B cell (primary cell): ENCODE measurements at regions not wholly inside any gene's neighbourhood (a gene's known extent, or its start where the extent isn't known, plus 50 kb on each side); places are given as distances from the start of the nearest gene placed in this dataset.

ENCODE experiments used
- ATAC-seq: fragments of 200-7000 bp; cut with Tn5 transposase; one replicate; pipeline ENCODE4 v1.10.0; 2021; ENCODE audit warnings: low read depth, mild to moderate bottlenecking, moderate number of reproducible peaks, moderate library complexity
- CTCF ChIA-PET: fragments of 350-600 bp; sonication (Branson Sonifier 250); formaldehyde crosslinking; loops from one replicate; lab custom pipeline; 2021; ENCODE audit warnings: antibody characterized with exemption, inconsistent platforms; lab: Charles Lee
- POLR2A ChIA-PET: fragments of 350-600 bp; sonication (Branson Sonifier 250); formaldehyde crosslinking; loops from one replicate; lab custom pipeline; 2021; ENCODE audit warnings: antibody characterized with exemption; lab: Charles Lee
- DNase-seq: peaks from one replicate; pipeline ENCODE4 v3.0.0; 2013
- H2AFZ ChIP-seq: 2 replicates; pipeline ENCODE4 v1.6.1; 2012; ENCODE audit warnings: mild to moderate bottlenecking, low read depth, low read length; ENCODE audit not compliant: insufficient read depth, poor library complexity, severe bottlenecking
- H3K27ac ChIP-seq, 2 donors: 1 replicate in 1 of 2; 2 replicates in 1 of 2; pipeline ENCODE4 v1.5.1; 2012 to 2013; ENCODE audit warnings: low read length in 2 of 2, mild to moderate bottlenecking in 2 of 2, moderate library complexity in 1 of 2
- H3K27me3 ChIP-seq, 4 experiments: fragments of 200-600 bp in 1 of 4; sonication (generic) in 1 of 4; replicated peaks in 1 of 4; 1 replicate in 2 of 4; 2 replicates in 2 of 4; pipeline versions ENCODE4 v1.6.1 to v1.7.0; 2013 to 2016; ENCODE audit warnings: low read length in 3 of 4, mild to moderate bottlenecking in 2 of 4, mixed read lengths in 1 of 4, moderate library complexity in 1 of 4; ENCODE audit not compliant: insufficient read depth in 4 of 4, control insufficient read depth in 3 of 4; ENCODE audit errors: control extremely low read depth in 1 of 4
- H3K36me3 ChIP-seq, 2 experiments: replicated peaks in 1 of 2; 1 replicate in 1 of 2; 2 replicates in 1 of 2; pipeline versions ENCODE4 v1.6.1 to v1.7.1; 2013; ENCODE audit warnings: low read length in 1 of 2; ENCODE audit not compliant: insufficient read depth in 2 of 2, control insufficient read depth in 1 of 2; ENCODE audit errors: control extremely low read depth in 1 of 2, extremely low read depth in 1 of 2
- H3K4me1 ChIP-seq, 2 donors: fragments of 200-600 bp in 1 of 2; sonication (generic) in 1 of 2; 1 replicate in 1 of 2; 2 replicates in 1 of 2; pipeline versions ENCODE4 v1.5.1 to v1.6.1; 2013 to 2017; ENCODE audit warnings: low read length in 2 of 2; ENCODE audit not compliant: control insufficient read depth in 2 of 2, insufficient read depth in 2 of 2
- H3K4me2 ChIP-seq: replicated peaks from 2 replicates; pipeline ENCODE3; 2012; ENCODE audit warnings: mild to moderate bottlenecking, low read depth, low read length; ENCODE audit not compliant: poor library complexity, severe bottlenecking
- H3K4me3 ChIP-seq, 5 experiments: fragments of 200-600 bp in 1 of 5; sonication (generic) in 1 of 5; 1 replicate in 3 of 5; 2 replicates in 2 of 5; pipeline versions ENCODE4 v1.5.1 to v1.7.0; 2011 to 2016; ENCODE audit warnings: low read length in 4 of 5, mild to moderate bottlenecking in 4 of 5, low read depth in 2 of 5, control low read depth in 1 of 5, moderate library complexity in 1 of 5; ENCODE audit not compliant: insufficient read depth in 1 of 5; ENCODE audit errors: control extremely low read depth in 1 of 5, extremely low read depth in 1 of 5
- H3K79me2 ChIP-seq: fragments of 200-600 bp; sonication (generic); one replicate; pipeline ENCODE4 v1.6.0; 2016; ENCODE audit warnings: low read length; ENCODE audit not compliant: control insufficient read depth, insufficient read depth
- H3K9ac ChIP-seq: fragments of 200-600 bp; sonication (generic); 2 replicates; pipeline ENCODE4 v1.6.1; 2017; ENCODE audit warnings: mild to moderate bottlenecking, low read length, moderate library complexity
- H3K9me3 ChIP-seq, 3 donors: one replicate each; pipeline versions ENCODE4 v1.6.1 to v1.7.1; 2013; ENCODE audit warnings: low read length in 2 of 3; ENCODE audit not compliant: control insufficient read depth in 2 of 3, insufficient read depth in 1 of 3; ENCODE audit errors: control extremely low read depth in 1 of 3
- H4K20me1 ChIP-seq: 2 replicates; pipeline ENCODE4 v1.6.0; 2012; ENCODE audit warnings: mild to moderate bottlenecking, low read length; ENCODE audit not compliant: insufficient read depth, control insufficient read depth, poor library complexity, severe bottlenecking
- H3K27ac Mint-ChIP-seq: one replicate; pipeline ENCODE4 v1.8.0; 2021; ENCODE audit warnings: mixed read lengths
- H3K27me3 Mint-ChIP-seq: one replicate; pipeline ENCODE4 v1.8.0; 2021; ENCODE audit warnings: mixed read lengths
- H3K4me1 Mint-ChIP-seq: one replicate; pipeline ENCODE4 v1.8.0; 2021; ENCODE audit warnings: mixed read lengths
- H3K4me3 Mint-ChIP-seq: one replicate; pipeline ENCODE4 v1.8.0; 2021; ENCODE audit warnings: mixed read lengths
- H3K9me3 Mint-ChIP-seq: one replicate; pipeline ENCODE4 v1.8.0; 2022; ENCODE audit warnings: mixed read lengths; ENCODE audit not compliant: insufficient read depth
- CTCF ChIP-seq: fragments of 200-600 bp; IDR thresholded peaks from one replicate; pipeline ENCODE4 v1.8.0; 2022; ENCODE audit warnings: antibody characterized with exemption, mild to moderate bottlenecking
- EZH2 ChIP-seq: IDR thresholded peaks from 2 replicates; pipeline ENCODE4 v1.6.1; 2012; ENCODE audit warnings: borderline replicate concordance, low read depth, mild to moderate bottlenecking, moderate library complexity, low read length; ENCODE audit not compliant: insufficient read depth, poor library complexity, severe bottlenecking
- WGBS: methylation state at CpG from one replicate; pipeline ENCODE4 v1.1.5; 2013; ENCODE audit warnings: missing lambda C conversion rate; ENCODE audit not compliant: insufficient coverage; 5-methylcytosine and 5-hydroxymethylcytosine counted together
- intact Hi-C: fragments of 100-400 bp; cut with micrococcal nuclease; formaldehyde crosslinking; loops from one replicate; pipeline ENCODE4 v1.10.0; 2022

DNA sequence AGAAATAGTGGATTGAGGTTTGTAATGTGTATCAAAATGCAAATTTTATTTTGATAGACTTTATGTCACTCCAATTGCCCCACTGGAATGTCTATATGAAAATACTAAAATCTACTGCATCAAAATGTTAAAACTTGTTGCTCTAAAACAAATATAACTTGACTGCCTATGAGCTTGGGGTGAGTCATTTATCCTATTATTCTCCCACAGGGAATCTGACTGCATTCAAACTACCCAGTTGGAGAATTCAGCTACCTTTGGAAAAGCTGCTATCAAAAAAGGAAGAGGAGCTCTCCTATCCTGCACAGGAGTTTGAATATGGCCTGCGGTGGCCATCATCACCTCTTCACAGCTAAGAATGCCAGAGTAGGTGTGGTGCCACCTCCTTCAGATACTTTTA lies 173.1 kb downstream of the KLHL28 start:
- TF ChIP-seq CTCF (no peak), EZH2 (no peak)

DNA sequence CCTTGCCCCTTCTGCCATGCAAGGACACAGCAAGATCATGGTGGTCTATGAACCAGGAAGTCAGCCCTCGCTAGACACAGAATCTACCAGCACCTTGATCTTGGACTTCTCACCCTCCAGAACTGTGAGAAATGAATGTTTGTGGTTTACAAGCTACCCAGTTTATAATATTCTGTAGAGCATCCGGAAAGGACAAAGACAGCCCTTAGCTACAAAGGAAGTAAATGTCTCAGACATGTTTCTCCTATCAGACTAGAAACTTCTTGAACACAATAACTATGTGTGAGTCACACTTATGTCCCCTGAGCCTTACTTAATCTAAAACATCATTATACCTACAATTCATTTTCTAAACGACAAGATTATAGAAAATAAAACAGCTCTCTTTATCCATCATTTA lies 176.7 kb downstream of the KLHL28 start:
- Histone ChIP-seq H3K9ac (no peak overlapping the region), H2AFZ (no peak overlapping the region), H3K79me2 (no peaks in the 10 kb centered on the region), H3K27ac (no peak overlapping the region), H3K4me2 (no peak overlapping the region), H3K4me1 (no peaks in the 10 kb centered on the region), H3K4me3 (no peak overlapping the region), H4K20me1 (no peaks in the 10 kb centered on the region), H3K36me3 (no peaks in the 10 kb centered on the region), H3K27me3 (peaks cover 0 to 3% (median 0%) of the 10 kb centered on the region in 4 experiments), H3K9me3 (no peaks in the 10 kb centered on the region)
- intact Hi-C loops: no loop called here
- no peak overlapping the region for H3K27ac Mint-ChIP-seq
- no CpG with 5 or more reads among the region's 3 CpGs for WGBS
- TF ChIP-seq EZH2 (no peak), CTCF (no peak)
- ChIA-PET POLR2A (no interaction called here), CTCF (no interaction called here)
- DNase-seq (no peak), ATAC-seq (no peak)
- H3K27me3 Mint-ChIP-seq: no peaks in the 10 kb centered on the region
- no peaks in the 10 kb centered on the region for H3K4me1 Mint-ChIP-seq
- no peaks in the 10 kb centered on the region for H3K9me3 Mint-ChIP-seq
- H3K4me3 Mint-ChIP-seq: no peak overlapping the region

More for the DNA sequence above, 173.1 kb downstream of the KLHL28 start:
- no peak for ATAC-seq
- H3K4me1 ChIP-seq: no peaks in the 10 kb centered on the region
- H3K36me3 ChIP-seq: no peaks in the 10 kb centered on the region
- no peak overlapping the region for H3K4me3 Mint-ChIP-seq
- no peak overlapping the region for H3K4me2 ChIP-seq
- H2AFZ ChIP-seq: no peak overlapping the region
- H3K27me3 Mint-ChIP-seq: no peaks in the 10 kb centered on the region
- ChIA-PET POLR2A (no interaction called here), CTCF (no interaction called here)
- no peaks in the 10 kb centered on the region for H3K4me1 Mint-ChIP-seq
- no peaks in the 10 kb centered on the region for H3K9me3 Mint-ChIP-seq
- intact Hi-C loops: no loop called here
- H3K4me3 ChIP-seq: no peak overlapping the region
- no CpG with 5 or more reads among the region's 1 CpG for whole genome bisulfite sequencing
- DNase-seq: no peak
- H3K9me3 ChIP-seq: no peaks in the 10 kb centered on the region
- no peaks in the 10 kb centered on the region for H3K27me3 ChIP-seq
- H3K9ac ChIP-seq: no peak overlapping the region
- no peaks in the 10 kb centered on the region for H3K79me2 ChIP-seq
- H4K20me1 ChIP-seq: no peaks in the 10 kb centered on the region
- no peak overlapping the region for H3K27ac Mint-ChIP-seq
- H3K27ac ChIP-seq: no peak overlapping the region
